H1 (cell line): ENCODE measurements at regions not wholly inside any gene's neighbourhood (a gene's known extent, or its start where the extent isn't known, plus 50 kb on each side); places are given as distances from the start of the nearest gene placed in this dataset.

Experiments
- CHD7 ChIP-seq: fragments of 300-600 bp; sonication (generic); IDR thresholded peaks from 2 replicates; pipeline ENCODE4 v1.7.1; 2012; ENCODE audit warnings: low read length, moderate library complexity, mild to moderate bottlenecking, inconsistent platforms; ENCODE audit not compliant: insufficient replicate concordance
- JUND ChIP-seq: IDR thresholded peaks from 2 replicates; pipeline ENCODE4 v1.6.1; 2011; ENCODE audit warnings: mild to moderate bottlenecking, improper control_type of control experiment, low read length
- RAD21 ChIP-seq, 2 experiments: IDR thresholded peaks in 1 of 2; conservative IDR thresholded peaks in 1 of 2; 2 replicates each; pipeline ENCODE4 v1.6.1; 2011; ENCODE audit warnings: low read depth in 2 of 2, low read length in 2 of 2, improper control_type of control experiment in 1 of 2, inconsistent platforms in 1 of 2, mild to moderate bottlenecking in 1 of 2, moderate library complexity in 1 of 2
- SUZ12 ChIP-seq: fragments of 200-600 bp; sonication (generic); IDR thresholded peaks from 2 replicates; pipeline ENCODE4 v1.6.1; 2012; ENCODE audit warnings: mild to moderate bottlenecking, inconsistent platforms, low read length, moderate library complexity, mixed read lengths
- TCF12 ChIP-seq: IDR thresholded peaks from 2 replicates; pipeline ENCODE4 v1.6.1; 2011; ENCODE audit warnings: low read depth, mild to moderate bottlenecking, low read length
- TF ChIP-seq, protein P1 (sequence below): IDR thresholded peaks from 2 replicates; pipeline ENCODE4 v1.6.1; 2011; ENCODE audit warnings: low read depth, mild to moderate bottlenecking, low read length; ENCODE audit not compliant: insufficient read depth

- no peak for TF ChIP-seq CHD7
- TF ChIP-seq, protein P1, sequence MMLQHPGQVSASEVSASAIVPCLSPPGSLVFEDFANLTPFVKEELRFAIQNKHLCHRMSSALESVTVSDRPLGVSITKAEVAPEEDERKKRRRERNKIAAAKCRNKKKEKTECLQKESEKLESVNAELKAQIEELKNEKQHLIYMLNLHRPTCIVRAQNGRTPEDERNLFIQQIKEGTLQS, result no peak
- peak; percentile 15 to 47; a peak in 2 of 4 replicates for TF ChIP-seq RAD21 (IDR thresholded peaks at IDR 0.05 in 1 of 2, conservative IDR thresholded peaks at IDR 0.05 in 1 of 2; ENCODE audit: low read depth in 2 of 2, low read length in 2 of 2)
- TF ChIP-seq JUND, result no peak
- TF ChIP-seq TCF12, result no peak
- no peak for TF ChIP-seq SUZ12
Observed at GRCh38 chr2:154507186-154507585, 191.3 kb upstream of the KCNJ3 start (continued).
